Suprapubic skin (tissue), 4 donors: ENCODE measurements at regions not wholly inside any gene's neighbourhood (a gene's known extent, or its start where the extent isn't known, plus 50 kb on each side); places are given as distances from the start of the nearest gene placed in this dataset.
"Not testable (repeated sequence)": the region's sequence is repeated elsewhere in the genome, so short reads cannot be mapped to it uniquely, and the experiment has no call there.

ENCODE experiments used
- EP300 ChIP-seq: sonication (generic); formaldehyde crosslinking; IDR thresholded peaks from one replicate; pipeline ENCODE4 v1.6.1; 2017; ENCODE audit warnings: antibody characterized with exemption
- POLR2A ChIP-seq, 2 donors: fragments of 450-650 bp; IDR thresholded peaks; one replicate each; pipeline ENCODE4 v1.6.1; 2017; ENCODE audit warnings: antibody characterized with exemption in 2 of 2, mild to moderate bottlenecking in 2 of 2, moderate library complexity in 2 of 2
- POLR2AphosphoS5 ChIP-seq, 3 donors: sonication (generic); formaldehyde crosslinking; IDR thresholded peaks; one replicate each; pipeline ENCODE4 v1.6.1; 2017; ENCODE audit warnings: antibody characterized with exemption in 3 of 3
- TF ChIP-seq, protein P1 (sequence below), 2 donors: fragments of 200-600 bp in 1 of 2; fragments of 450-650 bp in 1 of 2; sonication (generic) in 1 of 2; IDR thresholded peaks; one replicate each; pipeline ENCODE4 v1.5.1; 2016 to 2019; ENCODE audit warnings: antibody characterized with exemption in 2 of 2, mild to moderate bottlenecking in 1 of 2, moderate library complexity in 1 of 2

DNA sequence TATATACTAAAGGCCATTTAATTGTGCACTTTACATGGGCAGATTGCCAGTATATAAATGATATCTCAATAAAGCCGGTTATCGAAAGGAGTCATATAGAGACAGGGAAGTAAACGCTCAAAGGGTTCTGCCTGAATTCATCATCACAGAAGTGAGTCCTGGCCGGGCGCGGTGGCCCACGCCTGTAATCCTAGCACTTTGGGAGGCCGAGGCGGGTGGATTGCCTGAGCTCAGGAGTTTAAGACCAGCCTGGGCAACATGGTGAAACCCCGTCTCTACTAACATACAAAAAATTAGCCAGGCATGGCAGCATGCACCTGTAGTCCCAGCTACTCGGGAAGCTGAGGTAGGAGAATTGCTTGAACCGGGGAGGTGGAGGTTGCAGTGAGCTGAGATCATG lies 177.9 kb downstream of the TJP1 start:
- not testable (repeated sequence) for TF ChIP-seq EP300; POLR2A (IDR thresholded peaks at IDR 0.05); POLR2AphosphoS5 (IDR thresholded peaks at IDR 0.05)
- TF ChIP-seq, protein P1, sequence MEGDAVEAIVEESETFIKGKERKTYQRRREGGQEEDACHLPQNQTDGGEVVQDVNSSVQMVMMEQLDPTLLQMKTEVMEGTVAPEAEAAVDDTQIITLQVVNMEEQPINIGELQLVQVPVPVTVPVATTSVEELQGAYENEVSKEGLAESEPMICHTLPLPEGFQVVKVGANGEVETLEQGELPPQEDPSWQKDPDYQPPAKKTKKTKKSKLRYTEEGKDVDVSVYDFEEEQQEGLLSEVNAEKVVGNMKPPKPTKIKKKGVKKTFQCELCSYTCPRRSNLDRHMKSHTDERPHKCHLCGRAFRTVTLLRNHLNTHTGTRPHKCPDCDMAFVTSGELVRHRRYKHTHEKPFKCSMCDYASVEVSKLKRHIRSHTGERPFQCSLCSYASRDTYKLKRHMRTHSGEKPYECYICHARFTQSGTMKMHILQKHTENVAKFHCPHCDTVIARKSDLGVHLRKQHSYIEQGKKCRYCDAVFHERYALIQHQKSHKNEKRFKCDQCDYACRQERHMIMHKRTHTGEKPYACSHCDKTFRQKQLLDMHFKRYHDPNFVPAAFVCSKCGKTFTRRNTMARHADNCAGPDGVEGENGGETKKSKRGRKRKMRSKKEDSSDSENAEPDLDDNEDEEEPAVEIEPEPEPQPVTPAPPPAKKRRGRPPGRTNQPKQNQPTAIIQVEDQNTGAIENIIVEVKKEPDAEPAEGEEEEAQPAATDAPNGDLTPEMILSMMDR (IDR thresholded peaks at IDR 0.05): not testable (repeated sequence)
